ENCODE measurements at regions not wholly inside any gene's neighbourhood (a gene's known extent, or its start where the extent isn't known, plus 50 kb on each side); places are given as distances from the start of the nearest gene placed in this dataset.

DNA sequence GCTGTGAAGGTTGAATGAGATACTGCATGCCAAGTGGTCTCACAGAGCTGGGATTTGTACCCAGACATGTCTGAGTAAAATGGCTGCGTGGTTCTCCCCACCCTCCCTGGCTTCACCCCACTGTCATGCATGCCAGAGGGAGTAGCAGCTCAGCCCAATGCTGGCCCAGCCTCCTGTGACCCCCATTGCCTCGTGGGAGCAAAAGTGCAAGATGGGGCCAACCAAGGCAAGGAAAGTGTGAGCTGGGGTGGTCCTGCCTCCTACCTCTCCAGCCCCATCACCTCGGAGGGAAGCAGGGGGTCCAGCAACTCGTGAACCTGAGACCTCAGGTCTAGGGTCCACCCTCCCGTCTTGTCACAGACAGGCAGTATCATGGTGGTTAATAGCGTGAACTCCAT is 209.8 kb upstream of the GRIK3 start:
- Histone ChIP-seq H3K36me3 (no peaks in the 10 kb centered on the region), H3K4me1 (no peaks in the 10 kb centered on the region), H3K9me3 (no peaks in the 10 kb centered on the region), H3K4me3 (no peak overlapping the region), H3K27me3 (peaks cover 70% of the 10 kb centered on the region), H3K27ac (no peak overlapping the region)
- no peak for ATAC-seq
- 33% methylated on average over 1 of the region's 6 CpGs; no CpG with 5 or more reads in 1 of the 2 donors for WGBS, 2 donors (ENCODE audit: low coverage in 1 of 2)
- TF ChIP-seq CTCF (IDR thresholded peaks at IDR 0.05) (no peak), POLR2AphosphoS5 (IDR thresholded peaks at IDR 0.05) (no peak), POLR2A (IDR thresholded peaks at IDR 0.05) (no peak), EP300 (IDR thresholded peaks at IDR 0.05) (no peak)

- Histone ChIP-seq H3K4me1 (no peaks in the 10 kb centered on the region), H3K27ac (no peak overlapping the region), H3K4me3 (no peak overlapping the region), H3K36me3 (no peaks in the 10 kb centered on the region), H3K27me3 (peaks cover 70% of the 10 kb centered on the region), H3K9me3 (no peaks in the 10 kb centered on the region)
- 80% methylated on average over 2 of the region's 3 CpGs; no CpG with 5 or more reads in 1 of the 2 donors for WGBS, 2 donors (ENCODE audit: low coverage in 1 of 2)
- no peak for ATAC-seq
- TF ChIP-seq CTCF (IDR thresholded peaks at IDR 0.05) (no peak), POLR2AphosphoS5 (IDR thresholded peaks at IDR 0.05) (no peak), EP300 (IDR thresholded peaks at IDR 0.05) (no peak), POLR2A (IDR thresholded peaks at IDR 0.05) (no peak)
Measured at GRCh38 chr1:37244815-37245214, 210.5 kb upstream of the GRIK3 start.

GRCh38 chr1:37246631-37247030 is 212.3 kb upstream of the GRIK3 start:
- WGBS, 2 donors (ENCODE audit: low coverage in 1 of 2), result 3 to 35% methylated on average over 4 to 5 of the region's 6 CpGs

DNA sequence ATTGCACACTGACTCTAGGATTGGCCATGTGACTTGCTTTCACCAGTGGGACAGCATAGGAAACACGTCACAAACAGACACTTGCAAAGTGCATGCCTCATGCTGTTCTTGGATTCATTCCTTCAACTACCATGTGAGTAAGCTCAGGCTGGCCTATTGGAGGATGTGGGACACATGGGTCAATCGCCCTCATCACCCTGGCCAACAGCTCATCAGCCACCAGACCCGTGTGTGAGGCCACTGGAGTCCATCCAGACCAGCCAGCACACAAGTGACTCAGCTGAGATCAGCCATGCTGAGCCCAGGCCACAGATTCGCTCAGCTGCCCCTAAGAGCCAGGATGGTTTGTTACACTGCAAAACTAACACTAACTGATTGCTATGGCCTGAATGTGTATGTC is 216.1 kb upstream of the GRIK3 start:
- 0 to 44% methylated on average over 1 to 3 of the region's 4 CpGs for WGBS, 2 donors (ENCODE audit: low coverage in 1 of 2)
- no peaks in the 10 kb centered on the region for H3K36me3 ChIP-seq

More at GRCh38 chr1:37246631-37247030, 212.3 kb upstream of the GRIK3 start:
- Histone ChIP-seq H3K27me3 (peaks cover 54% of the 10 kb centered on the region), H3K36me3 (no peaks in the 10 kb centered on the region), H3K27ac (no peak overlapping the region), H3K9me3 (no peaks in the 10 kb centered on the region), H3K4me3 (no peak overlapping the region), H3K4me1 (no peaks in the 10 kb centered on the region)
- ATAC-seq, result no peak
- no peak for TF ChIP-seq CTCF (IDR thresholded peaks at IDR 0.05)

More for the DNA sequence above, 216.1 kb upstream of the GRIK3 start:
- H3K9me3 ChIP-seq, result no peaks in the 10 kb centered on the region
- TF ChIP-seq CTCF (IDR thresholded peaks at IDR 0.05) (no peak), POLR2AphosphoS5 (IDR thresholded peaks at IDR 0.05) (no peak)
- H3K4me3 ChIP-seq, result no peak overlapping the region
- peaks cover 65% of the 10 kb centered on the region for H3K27me3 ChIP-seq
- ATAC-seq, result no peak
- no peaks in the 10 kb centered on the region for H3K4me1 ChIP-seq
- H3K27ac ChIP-seq, result no peak overlapping the region
